Vagina (tissue), 2 donors: ENCODE measurements at regions not wholly inside any gene's neighbourhood (a gene's known extent, or its start where the extent isn't known, plus 50 kb on each side); places are given as distances from the start of the nearest gene placed in this dataset.

ENCODE experiments used
- CTCF ChIP-seq, 3 experiments: fragments of 450-650 bp in 2 of 3; fragments of 200-600 bp in 1 of 3; sonication (generic) in 1 of 3; IDR thresholded peaks; one replicate each; pipeline ENCODE4 v1.5.1; 2017 to 2019; ENCODE audit warnings: antibody characterized with exemption in 3 of 3, mild to moderate bottlenecking in 2 of 3, moderate library complexity in 2 of 3
- POLR2A ChIP-seq, 2 donors: fragments of 450-650 bp; IDR thresholded peaks; one replicate each; pipeline ENCODE4 v1.6.1; 2017; ENCODE audit warnings: antibody characterized with exemption in 2 of 2, mild to moderate bottlenecking in 2 of 2, moderate library complexity in 2 of 2

- no peak for TF ChIP-seq POLR2A (IDR thresholded peaks at IDR 0.05)
- TF ChIP-seq CTCF (IDR thresholded peaks at IDR 0.05): no peak
Observed at GRCh38 chr4:28449085-28449484, 1588.4 kb downstream of the STIM2 start.
